Astrocyte (in vitro differentiated cells and primary cell): ENCODE measurements at regions not wholly inside any gene's neighbourhood (a gene's known extent, or its start where the extent isn't known, plus 50 kb on each side); places are given as distances from the start of the nearest gene placed in this dataset.

Source experiments
- DNase-seq: peaks from one replicate; pipeline ENCODE4 v3.0.0-alpha.2; 2010; ENCODE audit warnings: low read depth
- FAIRE-seq: peaks from 2 replicates; lab custom pipeline; 2011; peaks lifted over from hg19 to GRCh38; lab: Jason Lieb, UNC
- H2AFZ ChIP-seq: 2 replicates; pipeline ENCODE4 v1.6.0; 2012; ENCODE audit warnings: low read depth, low read length, inconsistent platforms
- H3K27ac ChIP-seq: 2 replicates; pipeline ENCODE4 v1.5.1; 2011; ENCODE audit warnings: low read depth, low read length, inconsistent platforms
- H3K27me3 ChIP-seq: 2 replicates; pipeline ENCODE4 v1.6.0; 2011; ENCODE audit warnings: low read length, inconsistent platforms; ENCODE audit not compliant: insufficient read depth
- H3K36me3 ChIP-seq: 2 replicates; pipeline ENCODE4 v1.5.1; 2011; ENCODE audit warnings: low read length, inconsistent platforms; ENCODE audit not compliant: insufficient read depth
- H3K4me1 ChIP-seq: 2 replicates; pipeline ENCODE4 v1.5.1; 2011; ENCODE audit warnings: low read length, inconsistent platforms; ENCODE audit not compliant: insufficient read depth
- H3K4me2 ChIP-seq: 2 replicates; pipeline ENCODE4 v1.6.0; 2012; ENCODE audit warnings: low read length, inconsistent platforms
- H3K4me3 ChIP-seq: 2 replicates; pipeline ENCODE4 v1.5.1; 2011; ENCODE audit warnings: low read depth, mild to moderate bottlenecking, low read length, inconsistent platforms; ENCODE audit not compliant: insufficient read depth
- H3K79me2 ChIP-seq: 2 replicates; pipeline ENCODE4 v1.6.0; 2012; ENCODE audit warnings: mild to moderate bottlenecking, low read length, inconsistent platforms; ENCODE audit not compliant: insufficient read depth
- H3K9ac ChIP-seq: 2 replicates; pipeline ENCODE4 v1.6.0; 2012; ENCODE audit warnings: mild to moderate bottlenecking, low read length, inconsistent platforms
- H3K9me3 ChIP-seq: 2 replicates; pipeline ENCODE4 v1.5.1; 2012; ENCODE audit warnings: low read depth, mild to moderate bottlenecking, low read length, inconsistent platforms; ENCODE audit not compliant: insufficient read depth
- H4K20me1 ChIP-seq: 2 replicates; pipeline ENCODE4 v1.6.0; 2012; ENCODE audit warnings: low read length, inconsistent platforms; ENCODE audit not compliant: insufficient read depth
- H3K27ac Mint-ChIP-seq: one replicate; pipeline ENCODE4 v1.8.0; 2021; ENCODE audit warnings: mild to moderate bottlenecking, mixed read lengths; ENCODE audit not compliant: unreplicated experiment
- H3K27me3 Mint-ChIP-seq: one replicate; pipeline ENCODE4 v1.8.0; 2021; ENCODE audit warnings: low read depth, mixed read lengths; ENCODE audit not compliant: unreplicated experiment
- H3K36me3 Mint-ChIP-seq: one replicate; pipeline ENCODE4 v1.8.0; 2021; ENCODE audit warnings: low read depth, mixed read lengths; ENCODE audit not compliant: unreplicated experiment
- H3K4me1 Mint-ChIP-seq: one replicate; pipeline ENCODE4 v1.8.0; 2021; ENCODE audit warnings: low read depth, mixed read lengths; ENCODE audit not compliant: unreplicated experiment
- H3K4me3 Mint-ChIP-seq: one replicate; pipeline ENCODE4 v1.8.0; 2021; ENCODE audit warnings: mild to moderate bottlenecking, moderate library complexity, mixed read lengths; ENCODE audit not compliant: unreplicated experiment
- H3K9me3 Mint-ChIP-seq: one replicate; pipeline ENCODE4 v1.8.0; 2021; ENCODE audit warnings: mild to moderate bottlenecking, mixed read lengths; ENCODE audit not compliant: unreplicated experiment
- EZH2 ChIP-seq: IDR thresholded peaks from 2 replicates; pipeline ENCODE4 v1.6.1; 2012; ENCODE audit warnings: mild to moderate bottlenecking, low read length, inconsistent platforms; ENCODE audit not compliant: insufficient read depth
- TF ChIP-seq, protein P1 (sequence below): IDR thresholded peaks from 2 replicates; pipeline ENCODE4 v1.5.1; 2011; ENCODE audit warnings: low read depth, mild to moderate bottlenecking, inconsistent platforms, low read length, moderate library complexity; ENCODE audit not compliant: insufficient read depth

DNA sequence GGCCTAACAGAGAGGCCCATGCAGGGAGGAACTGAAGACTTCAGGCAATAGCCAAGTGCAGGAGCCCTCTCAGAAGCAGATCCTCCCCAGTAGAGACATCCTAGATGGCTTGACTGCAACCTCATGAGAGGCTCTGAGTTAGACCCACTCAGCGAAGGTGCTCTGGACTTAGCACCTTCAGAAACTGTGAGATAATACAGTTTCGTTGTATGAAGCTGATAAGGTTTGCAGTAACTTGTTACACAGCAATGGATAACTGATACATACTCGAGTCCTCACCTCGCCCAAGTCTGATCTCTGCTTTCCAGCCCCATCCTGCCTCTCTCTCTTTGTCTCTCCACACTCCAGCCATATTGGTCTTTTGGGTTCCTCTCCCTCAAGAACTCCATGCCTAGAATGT is 136.4 kb upstream of the EEPD1 start:
- H2AFZ ChIP-seq = no peak overlapping the region

DNA sequence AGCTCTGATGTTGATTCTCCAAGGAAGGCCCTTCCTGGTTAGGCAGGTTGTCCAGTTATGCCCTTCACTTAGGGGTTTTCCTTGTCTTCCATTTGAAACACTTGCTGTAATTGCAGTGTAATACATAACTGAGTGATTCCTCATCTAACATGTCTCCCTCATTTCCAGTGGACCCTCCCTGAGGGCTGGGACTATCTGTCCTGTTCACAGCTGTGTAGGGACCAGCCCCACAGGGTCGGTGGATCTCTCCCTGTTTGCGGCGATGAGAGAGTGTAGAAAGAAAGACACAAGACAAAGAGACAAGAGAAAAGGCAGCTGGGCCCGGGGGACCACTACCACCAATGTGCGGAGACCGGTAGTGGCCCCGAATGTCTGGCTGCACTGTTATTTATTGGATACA is 135.9 kb upstream of the EEPD1 start:
- Histone ChIP-seq H3K79me2 (no peaks in the 10 kb centered on the region), H3K27ac (no peak overlapping the region), H3K4me1 (no peaks in the 10 kb centered on the region), H3K27me3 (no peaks in the 10 kb centered on the region), H3K9me3 (no peaks in the 10 kb centered on the region), H3K4me2 (no peak overlapping the region), H2AFZ (no peak overlapping the region), H3K36me3 (no peaks in the 10 kb centered on the region), H3K9ac (no peak overlapping the region), H4K20me1 (no peaks in the 10 kb centered on the region), H3K4me3 (no peak overlapping the region)
- H3K9me3 Mint-ChIP-seq = peaks cover 2% of the 10 kb centered on the region
- H3K36me3 Mint-ChIP-seq = no peaks in the 10 kb centered on the region
- FAIRE-seq (no peak), DNase-seq (no peak)
- H3K27me3 Mint-ChIP-seq = peaks cover 21% of the 10 kb centered on the region
- H3K4me1 Mint-ChIP-seq = peaks cover 2% of the 10 kb centered on the region
- H3K27ac Mint-ChIP-seq = peak overlapping the region; percentile 34
- TF ChIP-seq, protein P1, sequence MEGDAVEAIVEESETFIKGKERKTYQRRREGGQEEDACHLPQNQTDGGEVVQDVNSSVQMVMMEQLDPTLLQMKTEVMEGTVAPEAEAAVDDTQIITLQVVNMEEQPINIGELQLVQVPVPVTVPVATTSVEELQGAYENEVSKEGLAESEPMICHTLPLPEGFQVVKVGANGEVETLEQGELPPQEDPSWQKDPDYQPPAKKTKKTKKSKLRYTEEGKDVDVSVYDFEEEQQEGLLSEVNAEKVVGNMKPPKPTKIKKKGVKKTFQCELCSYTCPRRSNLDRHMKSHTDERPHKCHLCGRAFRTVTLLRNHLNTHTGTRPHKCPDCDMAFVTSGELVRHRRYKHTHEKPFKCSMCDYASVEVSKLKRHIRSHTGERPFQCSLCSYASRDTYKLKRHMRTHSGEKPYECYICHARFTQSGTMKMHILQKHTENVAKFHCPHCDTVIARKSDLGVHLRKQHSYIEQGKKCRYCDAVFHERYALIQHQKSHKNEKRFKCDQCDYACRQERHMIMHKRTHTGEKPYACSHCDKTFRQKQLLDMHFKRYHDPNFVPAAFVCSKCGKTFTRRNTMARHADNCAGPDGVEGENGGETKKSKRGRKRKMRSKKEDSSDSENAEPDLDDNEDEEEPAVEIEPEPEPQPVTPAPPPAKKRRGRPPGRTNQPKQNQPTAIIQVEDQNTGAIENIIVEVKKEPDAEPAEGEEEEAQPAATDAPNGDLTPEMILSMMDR = no peak
- no peak for TF ChIP-seq EZH2
- H3K4me3 Mint-ChIP-seq = no peak overlapping the region

More for the DNA sequence above, 136.4 kb upstream of the EEPD1 start:
- TF ChIP-seq, protein P1 = no peak
- no peak for TF ChIP-seq EZH2
- Histone ChIP-seq H3K4me1 (no peaks in the 10 kb centered on the region), H3K9me3 (no peaks in the 10 kb centered on the region), H3K79me2 (no peaks in the 10 kb centered on the region), H3K4me2 (no peak overlapping the region), H3K36me3 (no peaks in the 10 kb centered on the region), H3K27ac (no peak overlapping the region), H4K20me1 (no peaks in the 10 kb centered on the region), H3K9ac (no peak overlapping the region), H3K27me3 (no peaks in the 10 kb centered on the region), H3K4me3 (no peak overlapping the region)
- DNase-seq = no peak
- FAIRE-seq = no peak
- no peak overlapping the region for H3K4me3 Mint-ChIP-seq
- H3K27me3 Mint-ChIP-seq = peaks cover 21% of the 10 kb centered on the region
- H3K4me1 Mint-ChIP-seq = peaks cover 2% of the 10 kb centered on the region
- no peak overlapping the region for H3K27ac Mint-ChIP-seq
- peaks cover 2% of the 10 kb centered on the region for H3K9me3 Mint-ChIP-seq
- no peaks in the 10 kb centered on the region for H3K36me3 Mint-ChIP-seq

DNA sequence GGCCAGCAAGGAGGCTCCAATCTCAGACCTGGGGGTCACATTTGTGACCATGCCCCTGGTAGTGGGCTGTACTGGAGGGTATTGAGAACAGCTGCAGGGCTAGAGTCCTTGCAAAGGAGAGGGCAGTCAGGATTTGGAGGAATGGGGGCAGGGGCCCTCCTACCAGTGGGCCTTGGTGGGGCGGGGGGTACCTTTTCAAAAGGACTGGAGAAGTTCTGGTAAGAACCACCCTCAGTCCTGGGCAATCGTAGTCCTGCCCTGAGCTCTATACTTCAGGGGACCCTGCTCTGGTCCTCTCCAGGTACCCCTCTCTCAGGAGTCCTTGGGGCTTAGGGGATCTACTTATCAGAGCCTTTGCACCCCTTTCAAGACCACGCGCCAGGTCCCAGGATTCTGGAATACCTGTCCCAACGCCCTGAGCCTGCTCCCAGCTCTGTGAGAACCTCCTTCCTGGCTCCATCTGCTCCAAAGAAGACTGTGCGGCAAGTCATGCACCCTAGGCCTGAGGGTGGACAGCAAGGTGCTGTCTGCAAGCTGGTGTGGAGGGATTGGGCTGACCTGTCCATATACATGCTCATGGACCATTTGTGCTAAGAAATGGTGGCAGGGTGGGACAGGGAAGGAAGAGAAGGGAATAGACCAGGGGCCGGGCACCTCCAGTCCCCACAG is 134.1 kb upstream of the EEPD1 start:
- H3K79me2 ChIP-seq = no peaks in the 10 kb centered on the region
- H3K36me3 Mint-ChIP-seq = no peaks in the 10 kb centered on the region
- no peak for FAIRE-seq
- no peak overlapping the region for H3K27ac ChIP-seq
- H3K4me3 ChIP-seq = no peak overlapping the region
- no peak overlapping the region for H3K4me2 ChIP-seq
- no peaks in the 10 kb centered on the region for H4K20me1 ChIP-seq
- TF ChIP-seq EZH2 = no peak
- TF ChIP-seq, protein P1 = no peak
- H3K36me3 ChIP-seq = no peaks in the 10 kb centered on the region
- no peaks in the 10 kb centered on the region for H3K27me3 ChIP-seq
- no peaks in the 10 kb centered on the region for H3K4me1 ChIP-seq
- H3K27me3 Mint-ChIP-seq = peaks cover 21% of the 10 kb centered on the region
- H2AFZ ChIP-seq = no peak overlapping the region
- H3K9ac ChIP-seq = no peak overlapping the region
- no peak overlapping the region for H3K27ac Mint-ChIP-seq
- peaks cover 2% of the 10 kb centered on the region for H3K9me3 Mint-ChIP-seq
- H3K9me3 ChIP-seq = no peaks in the 10 kb centered on the region
- no peak for DNase-seq
- peaks cover 2% of the 10 kb centered on the region for H3K4me1 Mint-ChIP-seq
- H3K4me3 Mint-ChIP-seq = no peak overlapping the region
